GM12891 (cell line): ENCODE measurements at regions not wholly inside any gene's neighbourhood (a gene's known extent, or its start where the extent isn't known, plus 50 kb on each side); places are given as distances from the start of the nearest gene placed in this dataset.

ENCODE experiments used
- POLR2A ChIP-seq: IDR thresholded peaks from 2 replicates; pipeline ENCODE4 v1.6.1; 2011; ENCODE audit warnings: low read depth, low read length, control low read depth
- TAF1 ChIP-seq: IDR thresholded peaks from 2 replicates; pipeline ENCODE4 v1.6.1; 2011; ENCODE audit warnings: low read depth, low read length, control low read depth

DNA sequence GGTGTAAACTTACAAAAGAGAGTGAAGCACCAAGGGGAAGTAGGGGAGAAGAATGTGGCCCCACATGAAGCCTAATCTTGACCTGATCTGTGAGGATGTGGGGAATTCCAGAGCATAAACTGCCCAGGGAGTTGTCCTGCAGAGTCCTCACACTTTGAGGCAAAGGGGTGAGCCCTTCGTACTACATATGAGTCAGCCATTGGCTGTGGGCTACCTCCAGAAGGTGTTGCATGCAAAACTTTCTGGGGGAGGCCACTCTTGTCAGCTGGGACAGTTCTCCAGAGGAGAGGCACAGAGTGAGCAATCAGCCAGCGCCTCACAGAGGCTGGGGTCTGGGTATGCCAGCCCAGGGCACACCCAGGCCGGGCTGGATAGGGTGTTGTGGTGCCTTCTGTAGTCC lies 98.1 kb upstream of the NMUR2 start:
- no peak for TF ChIP-seq TAF1
- TF ChIP-seq POLR2A, result no peak
